AG09309 (cell line): ENCODE measurements at regions not wholly inside any gene's neighbourhood (a gene's known extent, or its start where the extent isn't known, plus 50 kb on each side); places are given as distances from the start of the nearest gene placed in this dataset.
"Not testable (repeated sequence)": the region's sequence is repeated elsewhere in the genome, so short reads cannot be mapped to it uniquely, and the experiment has no call there.

ENCODE experiments used
- DNase-seq: peaks from one replicate; pipeline ENCODE4 v3.0.0-alpha.2; 2010; ENCODE audit warnings: low read depth
- H3K4me3 ChIP-seq: 2 replicates; pipeline ENCODE4 v1.5.1; 2011; ENCODE audit warnings: mild to moderate bottlenecking, low read depth, low read length, moderate library complexity; ENCODE audit not compliant: control insufficient read depth
- TF ChIP-seq, protein P1 (sequence below): IDR thresholded peaks from 2 replicates; pipeline ENCODE4 v1.5.1; 2011; ENCODE audit warnings: mild to moderate bottlenecking, low read depth, low read length, inconsistent platforms; ENCODE audit not compliant: insufficient read depth, control insufficient read depth; ENCODE audit errors: missing control alignments

GRCh38 chr3:75224412-75224811, 439.7 kb upstream of the FRG2C start:
- TF ChIP-seq, protein P1, sequence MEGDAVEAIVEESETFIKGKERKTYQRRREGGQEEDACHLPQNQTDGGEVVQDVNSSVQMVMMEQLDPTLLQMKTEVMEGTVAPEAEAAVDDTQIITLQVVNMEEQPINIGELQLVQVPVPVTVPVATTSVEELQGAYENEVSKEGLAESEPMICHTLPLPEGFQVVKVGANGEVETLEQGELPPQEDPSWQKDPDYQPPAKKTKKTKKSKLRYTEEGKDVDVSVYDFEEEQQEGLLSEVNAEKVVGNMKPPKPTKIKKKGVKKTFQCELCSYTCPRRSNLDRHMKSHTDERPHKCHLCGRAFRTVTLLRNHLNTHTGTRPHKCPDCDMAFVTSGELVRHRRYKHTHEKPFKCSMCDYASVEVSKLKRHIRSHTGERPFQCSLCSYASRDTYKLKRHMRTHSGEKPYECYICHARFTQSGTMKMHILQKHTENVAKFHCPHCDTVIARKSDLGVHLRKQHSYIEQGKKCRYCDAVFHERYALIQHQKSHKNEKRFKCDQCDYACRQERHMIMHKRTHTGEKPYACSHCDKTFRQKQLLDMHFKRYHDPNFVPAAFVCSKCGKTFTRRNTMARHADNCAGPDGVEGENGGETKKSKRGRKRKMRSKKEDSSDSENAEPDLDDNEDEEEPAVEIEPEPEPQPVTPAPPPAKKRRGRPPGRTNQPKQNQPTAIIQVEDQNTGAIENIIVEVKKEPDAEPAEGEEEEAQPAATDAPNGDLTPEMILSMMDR = no peak
- no peak for DNase-seq
- no peak overlapping the region for H3K4me3 ChIP-seq

GRCh38 chr3:75232216-75232615, 431.9 kb upstream of the FRG2C start:
- H3K4me3 ChIP-seq = no peak overlapping the region
- DNase-seq = no peak
- TF ChIP-seq, protein P1 = no peak

DNA sequence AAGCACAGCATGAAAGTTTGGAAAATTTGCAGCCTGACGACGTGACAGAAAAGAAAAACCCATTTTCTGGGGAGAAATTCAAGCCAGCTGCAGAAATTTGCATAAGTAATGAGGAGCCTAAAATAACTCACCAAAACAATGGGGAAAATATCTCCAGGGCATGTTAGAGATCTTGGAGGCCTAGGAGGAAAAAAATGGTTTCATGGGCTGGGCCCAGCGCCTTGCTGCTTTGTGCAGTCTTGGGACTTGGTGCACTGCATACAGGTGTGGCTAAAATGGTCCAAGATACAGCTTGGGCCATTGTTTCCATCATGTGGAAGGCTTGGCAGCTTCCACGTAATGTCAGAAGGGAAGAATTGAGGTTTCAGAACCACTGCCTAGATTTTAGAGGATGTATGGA, 428.5 kb upstream of the FRG2C start:
- no peak for DNase-seq
- H3K4me3 ChIP-seq = no peak overlapping the region
- TF ChIP-seq, protein P1 = no peak

DNA sequence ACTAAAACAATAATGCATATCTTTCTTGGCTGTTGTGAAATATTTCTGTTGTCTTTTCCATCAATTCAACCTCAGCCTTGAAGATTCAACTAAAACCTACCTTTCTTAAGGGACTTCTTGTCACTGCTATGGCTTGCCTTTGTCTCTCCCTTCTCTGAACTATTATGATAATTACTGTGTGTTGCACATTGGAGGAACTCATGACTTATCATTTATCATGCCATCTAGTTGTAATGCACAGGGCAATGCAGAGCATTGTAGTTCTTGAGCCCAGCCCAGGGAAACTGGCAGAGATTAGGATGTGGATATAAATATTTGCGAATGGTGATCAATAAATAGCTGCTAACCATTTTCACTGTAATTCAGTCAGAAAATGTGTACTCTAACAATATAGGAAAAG, 427.1 kb upstream of the FRG2C start:
- H3K4me3 ChIP-seq = no peak overlapping the region
- TF ChIP-seq, protein P1 = no peak
- DNase-seq = no peak

DNA sequence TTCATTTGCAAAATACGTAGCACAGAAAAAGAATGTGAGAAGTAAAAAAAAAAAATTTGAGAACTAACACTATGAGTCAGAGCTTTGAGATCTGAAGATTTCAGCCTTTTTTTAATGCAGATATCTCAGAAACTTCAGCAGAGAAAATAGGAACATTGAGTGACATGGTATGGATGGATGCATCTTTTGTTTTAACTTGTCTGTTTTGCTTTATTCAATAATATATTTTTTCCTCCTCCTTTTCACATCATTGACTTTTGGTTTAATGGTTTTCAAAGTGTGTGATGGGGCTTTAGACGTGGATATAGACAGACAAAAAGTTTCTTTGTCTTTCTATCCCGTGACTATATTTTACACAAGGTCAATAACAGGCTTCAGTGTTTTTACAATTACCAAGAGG, 426.7 kb upstream of the FRG2C start:
- TF ChIP-seq, protein P1 = no peak
- DNase-seq = no peak
- H3K4me3 ChIP-seq = no peak overlapping the region

GRCh38 chr3:75241226-75241962, 422.7 kb upstream of the FRG2C start:
- DNase-seq, H3K4me3 ChIP-seq: not testable (repeated sequence)

DNA sequence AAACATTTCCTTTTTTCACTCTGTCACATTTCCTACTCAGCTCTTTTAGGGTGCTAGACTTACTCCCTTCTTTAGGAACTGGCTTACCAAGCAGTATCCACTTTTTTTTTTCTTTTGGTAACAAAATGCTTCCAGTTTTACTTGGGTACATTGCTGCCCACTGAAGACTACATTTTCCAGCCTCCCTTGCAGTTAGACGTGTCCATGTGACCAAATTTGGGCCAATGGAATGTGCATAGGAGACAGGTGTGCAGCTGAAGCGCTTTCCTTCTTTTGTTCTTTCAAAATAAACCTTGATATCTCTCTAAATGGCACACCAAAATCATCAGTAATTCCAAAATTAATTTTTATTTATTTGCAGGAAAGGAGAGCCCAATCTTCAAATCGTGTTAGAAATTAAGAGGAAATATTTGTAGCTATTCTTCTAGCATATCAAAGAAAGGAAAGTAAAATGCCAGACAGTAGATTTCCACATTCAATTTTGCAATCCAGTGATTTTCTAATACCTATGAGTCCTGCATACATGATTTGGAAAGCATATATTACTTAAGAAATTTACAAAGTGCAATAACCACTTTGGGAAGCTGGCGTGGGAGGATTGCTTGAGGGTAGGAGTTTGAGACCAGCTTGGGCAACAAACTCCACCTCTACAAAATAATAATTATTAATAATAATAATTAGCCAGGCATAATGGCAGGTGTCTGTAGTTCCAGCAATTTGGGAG, 422.0 kb upstream of the FRG2C start:
- no peak overlapping the region for H3K4me3 ChIP-seq
- no peak for DNase-seq
- TF ChIP-seq, protein P1 = no peak
